Prostate gland (tissue), 2 donors: ENCODE measurements at regions not wholly inside any gene's neighbourhood (a gene's known extent, or its start where the extent isn't known, plus 50 kb on each side); places are given as distances from the start of the nearest gene placed in this dataset.

Experiments
- POLR2A ChIP-seq: fragments of 450-650 bp; IDR thresholded peaks from one replicate; pipeline ENCODE4 v1.6.1; 2016; ENCODE audit warnings: antibody characterized with exemption, mild to moderate bottlenecking
- POLR2AphosphoS5 ChIP-seq: sonication (generic); formaldehyde crosslinking; IDR thresholded peaks from one replicate; pipeline ENCODE4 v1.6.1; 2017; ENCODE audit warnings: antibody characterized with exemption
- TF ChIP-seq, protein P1 (sequence below), 4 experiments: fragments of 200-600 bp in 2 of 4; fragments of 450-650 bp in 2 of 4; sonication (generic) in 2 of 4; IDR thresholded peaks; 1 replicate in 3 of 4; 2 replicates in 1 of 4; pipeline ENCODE4 v1.5.1; 2016 to 2019; ENCODE audit warnings: antibody characterized with exemption in 4 of 4, mild to moderate bottlenecking in 2 of 4, moderate library complexity in 2 of 4

DNA sequence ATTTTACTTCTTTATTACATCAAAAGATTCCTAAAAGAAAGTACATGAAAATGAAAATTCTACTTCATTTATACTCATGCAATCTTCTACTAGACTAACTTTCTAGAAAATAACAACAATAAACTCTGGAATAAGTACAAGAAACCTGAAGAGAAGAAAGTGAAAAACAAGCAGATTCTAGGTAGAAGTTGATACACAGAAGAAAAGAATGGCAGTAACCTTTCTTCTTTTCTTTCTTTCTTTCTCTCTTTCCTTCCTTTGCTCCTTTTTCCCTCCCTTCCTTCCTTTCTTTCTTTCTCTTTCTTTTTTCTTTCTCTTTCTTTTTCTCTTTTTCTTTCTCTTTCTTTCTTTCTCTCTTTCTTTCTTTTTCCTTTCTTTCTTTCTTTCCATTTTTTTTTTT, 541.7 kb upstream of the ANKRD30A start:
- TF ChIP-seq, protein P1, sequence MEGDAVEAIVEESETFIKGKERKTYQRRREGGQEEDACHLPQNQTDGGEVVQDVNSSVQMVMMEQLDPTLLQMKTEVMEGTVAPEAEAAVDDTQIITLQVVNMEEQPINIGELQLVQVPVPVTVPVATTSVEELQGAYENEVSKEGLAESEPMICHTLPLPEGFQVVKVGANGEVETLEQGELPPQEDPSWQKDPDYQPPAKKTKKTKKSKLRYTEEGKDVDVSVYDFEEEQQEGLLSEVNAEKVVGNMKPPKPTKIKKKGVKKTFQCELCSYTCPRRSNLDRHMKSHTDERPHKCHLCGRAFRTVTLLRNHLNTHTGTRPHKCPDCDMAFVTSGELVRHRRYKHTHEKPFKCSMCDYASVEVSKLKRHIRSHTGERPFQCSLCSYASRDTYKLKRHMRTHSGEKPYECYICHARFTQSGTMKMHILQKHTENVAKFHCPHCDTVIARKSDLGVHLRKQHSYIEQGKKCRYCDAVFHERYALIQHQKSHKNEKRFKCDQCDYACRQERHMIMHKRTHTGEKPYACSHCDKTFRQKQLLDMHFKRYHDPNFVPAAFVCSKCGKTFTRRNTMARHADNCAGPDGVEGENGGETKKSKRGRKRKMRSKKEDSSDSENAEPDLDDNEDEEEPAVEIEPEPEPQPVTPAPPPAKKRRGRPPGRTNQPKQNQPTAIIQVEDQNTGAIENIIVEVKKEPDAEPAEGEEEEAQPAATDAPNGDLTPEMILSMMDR (IDR thresholded peaks at IDR 0.05), result no peak
- TF ChIP-seq POLR2A (no peak), POLR2AphosphoS5 (no peak)
